ENCODE measurements at regions not wholly inside any gene's neighbourhood (a gene's known extent, or its start where the extent isn't known, plus 50 kb on each side); places are given as distances from the start of the nearest gene placed in this dataset.

GRCh38 chr5:156147944-156148285, 179.0 kb upstream of the SGCD start:
- no peak for DNase-seq
- Histone ChIP-seq H3K27ac (no peak overlapping the region), H3K27me3 (replicated peaks) (no peaks in the 10 kb centered on the region), H3K4me3 (ENCODE audit: low read depth, low read length) (no peak overlapping the region), H3K36me3 (replicated peaks) (no peaks in the 10 kb centered on the region)
- in situ Hi-C loops (cut with HindIII; ENCODE audit: low pct_ligation_motif_present, low sequenced_read_pairs), result no loop called here
- no peak for TF ChIP-seq CTCF (IDR thresholded peaks at IDR 0.05; ENCODE audit: low read depth, low read length, missing control alignments)

GRCh38 chr5:156148301-156148700, 178.7 kb upstream of the SGCD start:
- H3K4me3 ChIP-seq (ENCODE audit: low read depth, low read length), result no peak overlapping the region
- DNase-seq, result no peak
- no peak for TF ChIP-seq CTCF (IDR thresholded peaks at IDR 0.05; ENCODE audit: low read depth, low read length, missing control alignments)
- no peak overlapping the region for H3K27ac ChIP-seq
- in situ Hi-C loops (cut with HindIII; ENCODE audit: low pct_ligation_motif_present, low sequenced_read_pairs), result no loop called here
- no peaks in the 10 kb centered on the region for H3K27me3 ChIP-seq (replicated peaks)
- no peaks in the 10 kb centered on the region for H3K36me3 ChIP-seq (replicated peaks)

- no peak for TF ChIP-seq CTCF (IDR thresholded peaks at IDR 0.05; ENCODE audit: low read depth, low read length, missing control alignments)
- no peaks in the 10 kb centered on the region for H3K27me3 ChIP-seq (replicated peaks)
- in situ Hi-C loops (cut with HindIII; ENCODE audit: low pct_ligation_motif_present, low sequenced_read_pairs), result no loop called here
- no peak overlapping the region for H3K4me3 ChIP-seq (ENCODE audit: low read depth, low read length)
- DNase-seq, result no peak
- no peaks in the 10 kb centered on the region for H3K36me3 ChIP-seq (replicated peaks)
- no peak overlapping the region for H3K27ac ChIP-seq
Observed at GRCh38 chr5:156149213-156149612, 177.8 kb upstream of the SGCD start.

GRCh38 chr5:156153602-156154001, 173.4 kb upstream of the SGCD start:
- Histone ChIP-seq H3K4me3 (ENCODE audit: low read depth, low read length) (no peak overlapping the region), H3K27me3 (replicated peaks) (no peaks in the 10 kb centered on the region), H3K36me3 (replicated peaks) (no peaks in the 10 kb centered on the region), H3K27ac (no peak overlapping the region)
- no peak for DNase-seq
- TF ChIP-seq CTCF (IDR thresholded peaks at IDR 0.05; ENCODE audit: low read depth, low read length, missing control alignments), result no peak
- in situ Hi-C loops (cut with HindIII; ENCODE audit: low pct_ligation_motif_present, low sequenced_read_pairs), result no loop called here

- H3K36me3 ChIP-seq (replicated peaks), result no peaks in the 10 kb centered on the region
- no peaks in the 10 kb centered on the region for H3K27me3 ChIP-seq (replicated peaks)
- no peak for DNase-seq
- no peak overlapping the region for H3K27ac ChIP-seq
- no peak for TF ChIP-seq CTCF (IDR thresholded peaks at IDR 0.05; ENCODE audit: low read depth, low read length, missing control alignments)
- no peak overlapping the region for H3K4me3 ChIP-seq (ENCODE audit: low read depth, low read length)
- in situ Hi-C loops (cut with HindIII; ENCODE audit: low pct_ligation_motif_present, low sequenced_read_pairs), result no loop called here
Observed at GRCh38 chr5:156154757-156155156, 172.2 kb upstream of the SGCD start.

GRCh38 chr5:156155598-156155997, 171.4 kb upstream of the SGCD start:
- no peaks in the 10 kb centered on the region for H3K27me3 ChIP-seq (replicated peaks)
- TF ChIP-seq CTCF (IDR thresholded peaks at IDR 0.05; ENCODE audit: low read depth, low read length, missing control alignments), result no peak
- no peak overlapping the region for H3K27ac ChIP-seq
- in situ Hi-C loops (cut with HindIII; ENCODE audit: low pct_ligation_motif_present, low sequenced_read_pairs), result no loop called here
- no peaks in the 10 kb centered on the region for H3K36me3 ChIP-seq (replicated peaks)
- no peak for DNase-seq
- H3K4me3 ChIP-seq (ENCODE audit: low read depth, low read length), result no peak overlapping the region
